ENCODE measurements at regions not wholly inside any gene's neighbourhood (a gene's known extent, or its start where the extent isn't known, plus 50 kb on each side); places are given as distances from the start of the nearest gene placed in this dataset.

- no peak overlapping the region for H3K27ac Mint-ChIP-seq
- H2AFZ ChIP-seq (ENCODE audit: insufficient read depth, low read depth, low read length, poor library complexity, severe bottlenecking): no peak overlapping the region
- H3K36me3 ChIP-seq (replicated peaks in 1 of 2; ENCODE audit: control extremely low read depth in 1 of 2, control insufficient read depth in 1 of 2, extremely low read depth in 1 of 2, insufficient read depth in 2 of 2, low read length in 1 of 2): no peaks in the 10 kb centered on the region
- no peak for TF ChIP-seq EZH2 (IDR thresholded peaks at IDR 0.05; ENCODE audit: borderline replicate concordance, insufficient read depth, low read depth, low read length, poor library complexity, severe bottlenecking)
- no peak for TF ChIP-seq CTCF (IDR thresholded peaks at IDR 0.05)
- H3K4me1 ChIP-seq (ENCODE audit: control insufficient read depth in 2 of 2, insufficient read depth in 2 of 2, low read length in 2 of 2): no peaks in the 10 kb centered on the region
- H3K79me2 ChIP-seq (ENCODE audit: control insufficient read depth, insufficient read depth, low read length): no peaks in the 10 kb centered on the region
- H3K27me3 Mint-ChIP-seq: no peaks in the 10 kb centered on the region
- no peak overlapping the region for H3K27ac ChIP-seq (ENCODE audit: low read length in 2 of 2)
- ATAC-seq (ENCODE audit: low read depth) (no peak), DNase-seq (no peak)
- ChIA-PET CTCF (no interaction called here), POLR2A (no interaction called here)
- H3K4me2 ChIP-seq (replicated peaks; ENCODE audit: low read depth, low read length, poor library complexity, severe bottlenecking): no peak overlapping the region
- WGBS (ENCODE audit: insufficient coverage): 75% methylated on average over 3 of the region's 6 CpGs
- no peaks in the 10 kb centered on the region for H4K20me1 ChIP-seq (ENCODE audit: control insufficient read depth, insufficient read depth, low read length, poor library complexity, severe bottlenecking)
- H3K9me3 ChIP-seq (ENCODE audit: control extremely low read depth in 1 of 3, control insufficient read depth in 2 of 3, insufficient read depth in 1 of 3, low read length in 2 of 3): no peaks in the 10 kb centered on the region
- peaks cover 8% of the 10 kb centered on the region for H3K9me3 Mint-ChIP-seq (ENCODE audit: insufficient read depth)
- H3K4me3 ChIP-seq (ENCODE audit: control extremely low read depth in 1 of 5, extremely low read depth in 1 of 5, insufficient read depth in 1 of 5, low read depth in 2 of 5, low read length in 4 of 5): no peak overlapping the region
- no peaks in the 10 kb centered on the region for H3K4me1 Mint-ChIP-seq
- intact Hi-C loops (cut with micrococcal nuclease): no loop called here
- H3K9ac ChIP-seq (ENCODE audit: low read length): no peak overlapping the region
- no peaks in the 10 kb centered on the region for H3K27me3 ChIP-seq (replicated peaks in 1 of 4; ENCODE audit: control extremely low read depth in 1 of 4, control insufficient read depth in 3 of 4, insufficient read depth in 4 of 4, low read length in 3 of 4)
- H3K4me3 Mint-ChIP-seq: no peak overlapping the region
Observed at GRCh38 chr13:20351281-20352022, 119.3 kb upstream of the GJB6 start.

DNA sequence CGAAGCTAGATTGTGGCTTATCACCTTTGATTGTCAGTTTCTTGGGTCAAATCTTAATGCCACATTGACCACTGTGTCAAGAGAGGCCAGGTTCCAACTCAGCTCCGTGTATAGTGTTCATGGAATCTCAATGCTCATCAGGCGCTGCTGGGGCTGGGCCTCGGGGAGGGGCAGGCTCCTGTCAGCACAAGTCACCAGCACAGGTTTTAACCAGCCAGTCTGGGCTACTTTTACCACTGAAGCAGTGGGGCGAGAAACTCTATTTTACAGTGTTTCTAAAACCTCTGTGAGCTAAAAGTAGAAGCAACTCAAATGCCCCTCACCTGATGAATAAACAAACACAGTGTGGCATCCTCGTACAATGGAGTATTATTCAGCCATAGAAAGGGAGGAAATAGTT, 118.7 kb upstream of the GJB6 start:
- no peaks in the 10 kb centered on the region for H3K79me2 ChIP-seq (ENCODE audit: control insufficient read depth, insufficient read depth, low read length)
- ATAC-seq (ENCODE audit: low read depth) (no peak), DNase-seq (no peak)
- CTCF ChIA-PET: no interaction called here
- no peak overlapping the region for H3K4me2 ChIP-seq (replicated peaks; ENCODE audit: low read depth, low read length, poor library complexity, severe bottlenecking)
- H3K27me3 Mint-ChIP-seq: no peaks in the 10 kb centered on the region
- WGBS (ENCODE audit: insufficient coverage): 88% methylated on average over 4 of the region's 6 CpGs
- H3K27ac ChIP-seq (ENCODE audit: low read length in 2 of 2): no peak overlapping the region
- H3K9me3 ChIP-seq (ENCODE audit: control extremely low read depth in 1 of 3, control insufficient read depth in 2 of 3, insufficient read depth in 1 of 3, low read length in 2 of 3): no peaks in the 10 kb centered on the region
- TF ChIP-seq EZH2 (IDR thresholded peaks at IDR 0.05; ENCODE audit: borderline replicate concordance, insufficient read depth, low read depth, low read length, poor library complexity, severe bottlenecking) (no peak), CTCF (IDR thresholded peaks at IDR 0.05) (no peak)
- H3K27me3 ChIP-seq (replicated peaks in 1 of 4; ENCODE audit: control extremely low read depth in 1 of 4, control insufficient read depth in 3 of 4, insufficient read depth in 4 of 4, low read length in 3 of 4): no peaks in the 10 kb centered on the region
- POLR2A ChIA-PET: no interaction called here
- H3K4me1 ChIP-seq (ENCODE audit: control insufficient read depth in 2 of 2, insufficient read depth in 2 of 2, low read length in 2 of 2): no peaks in the 10 kb centered on the region
- no peak overlapping the region for H2AFZ ChIP-seq (ENCODE audit: insufficient read depth, low read depth, low read length, poor library complexity, severe bottlenecking)
- H3K4me3 Mint-ChIP-seq: no peak overlapping the region
- H3K9me3 Mint-ChIP-seq (ENCODE audit: insufficient read depth): peaks cover 8% of the 10 kb centered on the region
- no peaks in the 10 kb centered on the region for H3K4me1 Mint-ChIP-seq
- no peak overlapping the region for H3K4me3 ChIP-seq (ENCODE audit: control extremely low read depth in 1 of 5, extremely low read depth in 1 of 5, insufficient read depth in 1 of 5, low read depth in 2 of 5, low read length in 4 of 5)
- H3K36me3 ChIP-seq (replicated peaks in 1 of 2; ENCODE audit: control extremely low read depth in 1 of 2, control insufficient read depth in 1 of 2, extremely low read depth in 1 of 2, insufficient read depth in 2 of 2, low read length in 1 of 2): no peaks in the 10 kb centered on the region
- H4K20me1 ChIP-seq (ENCODE audit: control insufficient read depth, insufficient read depth, low read length, poor library complexity, severe bottlenecking): no peaks in the 10 kb centered on the region
- H3K9ac ChIP-seq (ENCODE audit: low read length): no peak overlapping the region
- intact Hi-C loops (cut with micrococcal nuclease): no loop called here
- H3K27ac Mint-ChIP-seq: no peak overlapping the region
